ENCODE measurements at regions not wholly inside any gene's neighbourhood (a gene's known extent, or its start where the extent isn't known, plus 50 kb on each side); places are given as distances from the start of the nearest gene placed in this dataset.
A peak's percentile ranks its signal among the peaks of the same experiment; 100 is the strongest.

GRCh38 chr7:53541475-53541874 lies 506.0 kb downstream of the POM121L12 start:
- Histone ChIP-seq H3K14ac (ENCODE audit: insufficient read length) (no peak overlapping the region), H3K27me3 (replicated peaks in 1 of 4; ENCODE audit: control insufficient read depth in 3 of 4, extremely low read depth in 1 of 4, insufficient read depth in 3 of 4, low read length in 3 of 4) (no peaks in the 10 kb centered on the region), H3K79me1 (ENCODE audit: low read depth, low read length) (no peaks in the 10 kb centered on the region), H2BK120ac (replicated peaks; ENCODE audit: low read depth, low read length) (no peak overlapping the region), H3K18ac (ENCODE audit: extremely low read depth, low read length) (no peak overlapping the region), H2BK5ac (ENCODE audit: low read depth, low read length) (no peak overlapping the region), H4K20me1 (replicated peaks in 1 of 2; ENCODE audit: control insufficient read depth in 1 of 2, insufficient read depth in 2 of 2, low read length in 2 of 2) (no peaks in the 10 kb centered on the region), H4K5ac (ENCODE audit: insufficient read length, low read depth, low read length) (no peak overlapping the region), H3K9me3 (ENCODE audit: insufficient read depth in 2 of 2, low read depth in 1 of 2, low read length in 1 of 2) (no peaks in the 10 kb centered on the region), H3K36me3 (ENCODE audit: control insufficient read depth in 2 of 4, insufficient read depth in 4 of 4, low read length in 3 of 4) (no peaks in the 10 kb centered on the region), H3K56ac (replicated peaks; ENCODE audit: insufficient read length, low read depth, low read length) (no peak overlapping the region), H2BK15ac (ENCODE audit: low read length) (no peak overlapping the region), H2AK5ac (ENCODE audit: low read depth, low read length) (no peak overlapping the region), H2AFZ (ENCODE audit: low read length) (no peak overlapping the region), H3K4ac (replicated peaks; ENCODE audit: insufficient read length, low read depth, low read length) (no peak overlapping the region), H3K79me2 (ENCODE audit: control insufficient read depth in 1 of 2, insufficient read depth in 2 of 2, low read length in 2 of 2) (no peaks in the 10 kb centered on the region), H2BK20ac (ENCODE audit: low read length) (no peak overlapping the region), H4K8ac (ENCODE audit: extremely low read depth, insufficient read depth, low read length) (no peak overlapping the region), H3K23me2 (ENCODE audit: low read depth, low read length) (no peaks in the 10 kb centered on the region; the same call in 1 of the 2 replicates), H3K4me3 (ENCODE audit: extremely low read depth in 1 of 4, insufficient read depth in 2 of 4, low read depth in 3 of 4, low read length in 4 of 4) (no peak overlapping the region), H3K27ac (ENCODE audit: low read depth, low read length) (no peak overlapping the region), H4K91ac (replicated peaks; ENCODE audit: insufficient read length, low read length) (no peak overlapping the region), H3K23ac (ENCODE audit: insufficient read length) (no peak overlapping the region), H3K4me2 (ENCODE audit: insufficient read depth in 1 of 2, low read depth in 2 of 2, low read length in 2 of 2) (no peak overlapping the region), H3K4me1 (replicated peaks in 1 of 4; ENCODE audit: control insufficient read depth in 3 of 4, insufficient read depth in 4 of 4, low read length in 3 of 4) (no peaks in the 10 kb centered on the region), H3K9ac (replicated peaks in 1 of 4; ENCODE audit: extremely low read depth in 1 of 4, low read depth in 3 of 4, low read length in 3 of 4) (no peak overlapping the region), H2BK12ac (ENCODE audit: low read depth, low read length) (no peak overlapping the region)
- POLR2A ChIA-PET (ENCODE audit: partially characterized antibody), result no interaction called here
- DNase-seq (ENCODE audit: low read depth in 1 of 2, low spot score in 2 of 2), result no peak
- FAIRE-seq, result peak; percentile 48
- CTCF ChIA-PET (ENCODE audit: partially characterized antibody), result no interaction called here
- TF ChIP-seq BACH1 (IDR thresholded peaks at IDR 0.05; ENCODE audit: low read length) (no peak), ASH2L (IDR thresholded peaks at IDR 0.05; ENCODE audit: low read length) (no peak), RBBP5 (IDR thresholded peaks at IDR 0.05; ENCODE audit: borderline replicate concordance, low read depth, low read length) (no peak), SAP30 (IDR thresholded peaks at IDR 0.05; ENCODE audit: insufficient read depth, insufficient replicate concordance, low read length) (no peak), GTF2F1 (IDR thresholded peaks at IDR 0.05; ENCODE audit: borderline replicate concordance, low read depth, low read length) (no peak), HDAC6 (IDR thresholded peaks at IDR 0.05; ENCODE audit: low read depth, low read length) (no peak), SP1 (IDR thresholded peaks at IDR 0.05; ENCODE audit: low read depth, low read length) (no peak)
- WGBS, 2 experiments (ENCODE audit: extremely low coverage in 1 of 2, insufficient coverage in 1 of 2, insufficient read length in 1 of 2, insufficient replicate concordance in 2 of 2, low coverage in 1 of 2, low lambda C conversion rate in 2 of 2, missing lambda C conversion rate in 1 of 2), result 93% methylated on average over 2 of the region's 2 CpGs; no CpG with 5 or more reads in 1 of the 2 experiments

Measured in H1 (cell line).